Peyer's patch (tissue), 4 donors: ENCODE measurements at regions not wholly inside any gene's neighbourhood (a gene's known extent, or its start where the extent isn't known, plus 50 kb on each side); places are given as distances from the start of the nearest gene placed in this dataset.

Experiments
- POLR2A ChIP-seq, 2 donors: fragments of 450-650 bp; IDR thresholded peaks; one replicate each; pipeline ENCODE4 v1.5.1; 2017; ENCODE audit warnings: antibody characterized with exemption in 2 of 2, mild to moderate bottlenecking in 2 of 2, moderate library complexity in 2 of 2
- TF ChIP-seq, protein P1 (sequence below), 6 experiments: fragments of 450-650 bp in 4 of 6; fragments of 200-600 bp in 2 of 6; sonication (generic) in 1 of 6; IDR thresholded peaks; one replicate each; pipeline ENCODE4 v1.5.1; 2017 to 2019; ENCODE audit warnings: antibody characterized with exemption in 6 of 6, mild to moderate bottlenecking in 3 of 6, moderate library complexity in 1 of 6

DNA sequence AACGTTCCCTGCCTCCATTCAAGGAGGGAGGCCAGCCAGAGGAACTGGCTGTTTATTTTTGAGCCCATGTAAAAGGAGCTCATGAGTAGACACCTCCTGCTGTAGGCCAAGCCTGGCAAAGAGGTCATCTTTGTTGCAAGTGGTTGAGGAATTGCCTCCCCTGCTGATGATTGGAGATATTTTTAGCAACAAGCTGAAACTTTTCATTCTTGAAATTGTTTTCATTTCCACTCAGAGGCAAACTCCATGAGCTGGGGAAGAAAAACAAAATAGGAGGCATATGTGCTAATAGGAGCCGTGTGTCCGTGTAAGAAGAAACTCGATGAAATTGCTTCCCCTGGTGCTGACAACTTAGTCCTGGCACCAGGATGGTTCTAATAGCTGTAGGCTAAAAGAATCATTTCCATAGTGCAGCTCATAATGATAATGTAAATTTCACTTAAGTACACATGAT is 440.1 kb upstream of the FAR2 start:
- TF ChIP-seq, protein P1, sequence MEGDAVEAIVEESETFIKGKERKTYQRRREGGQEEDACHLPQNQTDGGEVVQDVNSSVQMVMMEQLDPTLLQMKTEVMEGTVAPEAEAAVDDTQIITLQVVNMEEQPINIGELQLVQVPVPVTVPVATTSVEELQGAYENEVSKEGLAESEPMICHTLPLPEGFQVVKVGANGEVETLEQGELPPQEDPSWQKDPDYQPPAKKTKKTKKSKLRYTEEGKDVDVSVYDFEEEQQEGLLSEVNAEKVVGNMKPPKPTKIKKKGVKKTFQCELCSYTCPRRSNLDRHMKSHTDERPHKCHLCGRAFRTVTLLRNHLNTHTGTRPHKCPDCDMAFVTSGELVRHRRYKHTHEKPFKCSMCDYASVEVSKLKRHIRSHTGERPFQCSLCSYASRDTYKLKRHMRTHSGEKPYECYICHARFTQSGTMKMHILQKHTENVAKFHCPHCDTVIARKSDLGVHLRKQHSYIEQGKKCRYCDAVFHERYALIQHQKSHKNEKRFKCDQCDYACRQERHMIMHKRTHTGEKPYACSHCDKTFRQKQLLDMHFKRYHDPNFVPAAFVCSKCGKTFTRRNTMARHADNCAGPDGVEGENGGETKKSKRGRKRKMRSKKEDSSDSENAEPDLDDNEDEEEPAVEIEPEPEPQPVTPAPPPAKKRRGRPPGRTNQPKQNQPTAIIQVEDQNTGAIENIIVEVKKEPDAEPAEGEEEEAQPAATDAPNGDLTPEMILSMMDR (IDR thresholded peaks at IDR 0.05) = no peak
- TF ChIP-seq POLR2A (IDR thresholded peaks at IDR 0.05) = no peak
